ENCODE measurements at regions not wholly inside any gene's neighbourhood (a gene's known extent, or its start where the extent isn't known, plus 50 kb on each side); places are given as distances from the start of the nearest gene placed in this dataset.

DNA sequence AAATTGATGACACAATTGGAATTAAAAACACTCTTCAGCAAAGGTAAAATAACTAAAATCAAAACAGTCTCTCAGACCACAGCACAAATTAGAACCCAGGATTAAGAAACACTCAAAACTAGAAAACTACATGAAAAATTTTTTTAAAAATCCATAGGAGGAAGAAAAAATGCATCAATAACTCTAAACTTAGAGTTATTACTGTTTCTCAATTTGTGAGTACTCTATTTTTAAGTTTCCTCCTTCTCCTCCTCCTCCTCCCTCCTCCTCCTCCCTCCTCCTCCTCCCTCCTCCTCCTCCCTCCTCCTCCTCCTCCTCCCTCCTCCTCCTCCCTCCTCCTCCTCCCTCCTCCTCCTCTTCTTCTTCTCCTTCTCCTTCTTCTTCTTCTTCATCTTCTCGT lies 1395.7 kb downstream of the STIM2 start:
- no peaks in the 10 kb centered on the region for H3K27me3 ChIP-seq (ENCODE audit: control insufficient read depth, insufficient read depth, low read length)
- TF ChIP-seq CTCF (IDR thresholded peaks at IDR 0.05; ENCODE audit: insufficient read depth, low read length, poor library complexity, severe bottlenecking) = no peak
- no peak overlapping the region for H3K4me3 ChIP-seq (ENCODE audit: low read depth, low read length)
- no peak for DNase-seq (ENCODE audit: low read depth)
- H3K36me3 ChIP-seq (ENCODE audit: control insufficient read depth, insufficient read depth, low read length) = no peaks in the 10 kb centered on the region

GRCh38 chr4:28259951-28260350 lies 1399.3 kb downstream of the STIM2 start:
- TF ChIP-seq CTCF (IDR thresholded peaks at IDR 0.05; ENCODE audit: insufficient read depth, low read length, poor library complexity, severe bottlenecking) = no peak
- no peaks in the 10 kb centered on the region for H3K27me3 ChIP-seq (ENCODE audit: control insufficient read depth, insufficient read depth, low read length)
- no peaks in the 10 kb centered on the region for H3K36me3 ChIP-seq (ENCODE audit: control insufficient read depth, insufficient read depth, low read length)
- no peak for DNase-seq (ENCODE audit: low read depth)
- no peak overlapping the region for H3K4me3 ChIP-seq (ENCODE audit: low read depth, low read length)

DNA sequence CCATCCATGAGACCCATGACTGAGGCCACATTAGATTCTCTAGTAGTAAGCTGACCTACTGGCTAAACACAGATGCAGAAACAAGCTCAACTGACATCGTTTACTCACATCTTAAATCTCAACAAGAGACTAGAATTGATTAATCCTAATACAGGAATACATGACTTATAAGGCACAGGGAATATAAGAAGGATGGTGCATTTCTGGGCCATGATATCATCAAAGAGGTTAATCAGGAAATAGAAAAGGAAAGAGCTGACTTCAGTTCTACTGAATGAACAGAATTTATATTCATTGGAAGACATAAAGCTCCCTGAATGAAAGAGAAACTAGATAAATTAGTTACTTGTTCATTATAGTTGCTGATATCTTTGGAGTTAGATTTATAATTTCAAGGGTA lies 1406.5 kb downstream of the STIM2 start:
- no peak for DNase-seq (ENCODE audit: low read depth)
- Histone ChIP-seq H3K4me3 (ENCODE audit: low read depth, low read length) (no peak overlapping the region), H3K36me3 (ENCODE audit: control insufficient read depth, insufficient read depth, low read length) (no peaks in the 10 kb centered on the region), H3K27me3 (ENCODE audit: control insufficient read depth, insufficient read depth, low read length) (no peaks in the 10 kb centered on the region)
- TF ChIP-seq CTCF (IDR thresholded peaks at IDR 0.05; ENCODE audit: insufficient read depth, low read length, poor library complexity, severe bottlenecking) = no peak

DNA sequence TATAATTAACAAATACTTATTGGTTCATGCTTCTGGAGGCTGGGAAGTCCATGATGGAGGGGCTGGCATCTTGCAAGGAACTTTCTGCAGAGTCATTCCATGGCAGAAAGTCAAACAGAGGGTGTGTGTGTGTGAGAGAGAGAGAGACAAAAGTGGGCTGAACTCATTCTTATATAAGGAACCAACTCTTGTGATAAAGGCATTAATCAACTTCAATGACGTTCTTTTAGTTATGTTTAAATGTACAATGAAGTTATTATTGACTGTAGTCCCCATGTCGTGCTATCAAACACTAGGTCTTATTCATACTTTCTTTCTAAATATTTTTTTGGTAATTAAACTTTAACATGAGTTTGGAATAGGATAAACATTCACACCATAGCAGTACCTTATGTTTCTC lies 1408.8 kb downstream of the STIM2 start:
- H3K4me3 ChIP-seq (ENCODE audit: low read depth, low read length) = no peak overlapping the region

DNA sequence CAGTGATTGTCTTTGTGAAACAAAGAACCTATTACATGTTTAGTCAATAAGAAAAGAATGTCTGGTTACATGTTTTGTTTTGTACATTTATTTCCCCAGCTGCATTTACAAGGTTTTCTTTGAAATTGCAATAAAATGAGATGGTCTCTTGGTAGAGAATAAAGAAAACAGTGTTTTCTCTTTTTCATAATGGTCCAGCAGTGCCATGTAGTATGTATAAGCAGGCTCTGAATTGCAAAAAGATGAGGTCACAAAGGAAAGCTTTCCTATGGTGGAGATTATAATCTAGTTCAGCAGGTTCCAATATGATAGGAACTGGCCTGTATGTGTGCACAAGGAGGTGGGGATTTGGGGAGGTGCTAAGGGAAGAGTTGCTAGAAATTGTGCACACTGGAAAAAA lies 1417.3 kb downstream of the STIM2 start:
- Histone ChIP-seq H3K27me3 (ENCODE audit: control insufficient read depth, insufficient read depth, low read length) (no peaks in the 10 kb centered on the region), H3K4me3 (ENCODE audit: low read depth, low read length) (no peak overlapping the region), H3K36me3 (ENCODE audit: control insufficient read depth, insufficient read depth, low read length) (no peaks in the 10 kb centered on the region)
- no peak for DNase-seq (ENCODE audit: low read depth)
- TF ChIP-seq CTCF (IDR thresholded peaks at IDR 0.05; ENCODE audit: insufficient read depth, low read length, poor library complexity, severe bottlenecking) = no peak

More for the DNA sequence above, 1408.8 kb downstream of the STIM2 start:
- TF ChIP-seq CTCF (IDR thresholded peaks at IDR 0.05; ENCODE audit: insufficient read depth, low read length, poor library complexity, severe bottlenecking) = no peak
- no peaks in the 10 kb centered on the region for H3K36me3 ChIP-seq (ENCODE audit: control insufficient read depth, insufficient read depth, low read length)
- no peak for DNase-seq (ENCODE audit: low read depth)
- no peaks in the 10 kb centered on the region for H3K27me3 ChIP-seq (ENCODE audit: control insufficient read depth, insufficient read depth, low read length)

DNA sequence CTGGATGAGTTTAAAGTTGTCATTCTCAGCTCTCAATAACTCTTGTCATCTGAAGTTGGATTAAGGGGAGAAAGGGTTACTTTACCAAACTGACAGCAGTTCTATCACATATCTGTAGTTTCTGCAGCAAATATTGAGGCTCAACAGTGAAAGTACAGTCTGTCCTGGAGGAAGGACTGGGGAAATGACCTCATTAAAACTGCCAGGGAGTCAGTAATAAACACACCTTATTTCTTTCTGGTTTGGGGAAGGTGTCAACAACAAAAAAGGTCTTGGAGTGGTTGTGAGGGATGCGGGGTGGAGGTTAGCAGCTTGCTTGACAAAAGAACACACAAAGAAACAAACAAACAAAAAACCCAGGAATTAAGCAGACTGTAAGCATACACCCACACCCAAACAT lies 1418.0 kb downstream of the STIM2 start:
- Histone ChIP-seq H3K36me3 (ENCODE audit: control insufficient read depth, insufficient read depth, low read length) (no peaks in the 10 kb centered on the region), H3K27me3 (ENCODE audit: control insufficient read depth, insufficient read depth, low read length) (no peaks in the 10 kb centered on the region), H3K4me3 (ENCODE audit: low read depth, low read length) (no peak overlapping the region)
- DNase-seq (ENCODE audit: low read depth) = no peak
- TF ChIP-seq CTCF (IDR thresholded peaks at IDR 0.05; ENCODE audit: insufficient read depth, low read length, poor library complexity, severe bottlenecking) = no peak
